Parathyroid adenoma (tissue), 2 donors: ENCODE measurements at regions not wholly inside any gene's neighbourhood (a gene's known extent, or its start where the extent isn't known, plus 50 kb on each side); places are given as distances from the start of the nearest gene placed in this dataset.

Source experiments
- H2AFZ ChIP-seq: fragments of 300-600 bp; sonication (generic); one replicate; pipeline ENCODE4 v1.7.0; 2017; ENCODE audit warnings: antibody characterized with exemption, mild to moderate bottlenecking
- H3K27ac ChIP-seq: fragments of 300-600 bp; sonication (generic); one replicate; pipeline ENCODE4 v1.7.0; 2017
- H3K27me3 ChIP-seq: fragments of 300-600 bp; sonication (generic); one replicate; pipeline ENCODE4 v1.7.0; 2017; ENCODE audit warnings: low read length; ENCODE audit not compliant: control insufficient read depth, insufficient read depth
- H3K36me3 ChIP-seq: fragments of 300-600 bp; sonication (generic); one replicate; pipeline ENCODE4 v1.7.0; 2017; ENCODE audit warnings: low read length; ENCODE audit not compliant: control insufficient read depth, insufficient read depth
- H3K4me1 ChIP-seq: fragments of 300-600 bp; sonication (generic); one replicate; pipeline ENCODE4 v1.7.0; 2017; ENCODE audit warnings: control low read depth
- H3K4me2 ChIP-seq: fragments of 300-600 bp; sonication (generic); one replicate; pipeline ENCODE4 v1.7.0; 2017; ENCODE audit warnings: low read length
- H3K4me3 ChIP-seq: fragments of 300-600 bp; sonication (generic); one replicate; pipeline ENCODE4 v1.7.0; 2017; ENCODE audit warnings: low read depth, low read length
- H3K79me2 ChIP-seq: fragments of 300-600 bp; sonication (generic); one replicate; pipeline ENCODE4 v1.7.0; 2017; ENCODE audit warnings: control low read depth
- H3K9ac ChIP-seq: fragments of 300-600 bp; sonication (generic); one replicate; pipeline ENCODE4 v1.7.0; 2017; ENCODE audit warnings: mild to moderate bottlenecking
- H3K9me3 ChIP-seq: fragments of 300-600 bp; sonication (generic); one replicate; pipeline ENCODE4 v1.7.0; 2017; ENCODE audit warnings: low read length; ENCODE audit not compliant: control insufficient read depth
- TF ChIP-seq, protein P1 (sequence below): fragments of 300-600 bp; sonication (generic); IDR thresholded peaks from one replicate; pipeline ENCODE4 v1.7.0; 2017; ENCODE audit warnings: antibody characterized with exemption, mild to moderate bottlenecking
- donor health status: primary hyperparathyroidism.

DNA sequence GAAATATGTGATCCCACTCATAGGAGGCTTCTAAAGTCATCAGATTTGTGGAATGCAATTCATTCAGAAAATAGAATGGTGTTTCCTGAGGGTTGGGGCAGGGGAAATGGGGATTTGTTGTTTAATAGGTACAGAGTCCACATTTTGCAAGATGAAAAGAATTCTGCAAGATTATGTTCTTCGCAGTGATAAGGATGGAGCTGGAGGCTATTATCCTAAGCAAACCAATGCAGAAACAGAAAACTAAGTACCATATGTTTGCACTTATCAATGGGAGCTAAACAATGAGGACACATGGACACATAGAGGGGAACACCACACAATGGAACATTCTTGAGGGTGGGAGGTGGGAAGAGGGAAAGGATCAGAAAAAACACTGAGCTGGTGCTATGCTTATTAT lies 144.3 kb upstream of the NLGN4X start:
- H3K4me3 ChIP-seq = no peak overlapping the region
- no peak overlapping the region for H3K9ac ChIP-seq
- H3K27ac ChIP-seq = no peak overlapping the region
- H2AFZ ChIP-seq = no peak overlapping the region
- no peaks in the 10 kb centered on the region for H3K79me2 ChIP-seq
- H3K4me1 ChIP-seq = no peaks in the 10 kb centered on the region
- TF ChIP-seq, protein P1, sequence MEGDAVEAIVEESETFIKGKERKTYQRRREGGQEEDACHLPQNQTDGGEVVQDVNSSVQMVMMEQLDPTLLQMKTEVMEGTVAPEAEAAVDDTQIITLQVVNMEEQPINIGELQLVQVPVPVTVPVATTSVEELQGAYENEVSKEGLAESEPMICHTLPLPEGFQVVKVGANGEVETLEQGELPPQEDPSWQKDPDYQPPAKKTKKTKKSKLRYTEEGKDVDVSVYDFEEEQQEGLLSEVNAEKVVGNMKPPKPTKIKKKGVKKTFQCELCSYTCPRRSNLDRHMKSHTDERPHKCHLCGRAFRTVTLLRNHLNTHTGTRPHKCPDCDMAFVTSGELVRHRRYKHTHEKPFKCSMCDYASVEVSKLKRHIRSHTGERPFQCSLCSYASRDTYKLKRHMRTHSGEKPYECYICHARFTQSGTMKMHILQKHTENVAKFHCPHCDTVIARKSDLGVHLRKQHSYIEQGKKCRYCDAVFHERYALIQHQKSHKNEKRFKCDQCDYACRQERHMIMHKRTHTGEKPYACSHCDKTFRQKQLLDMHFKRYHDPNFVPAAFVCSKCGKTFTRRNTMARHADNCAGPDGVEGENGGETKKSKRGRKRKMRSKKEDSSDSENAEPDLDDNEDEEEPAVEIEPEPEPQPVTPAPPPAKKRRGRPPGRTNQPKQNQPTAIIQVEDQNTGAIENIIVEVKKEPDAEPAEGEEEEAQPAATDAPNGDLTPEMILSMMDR = no peak
- H3K36me3 ChIP-seq = no peaks in the 10 kb centered on the region
- no peak overlapping the region for H3K4me2 ChIP-seq
- H3K27me3 ChIP-seq = no peaks in the 10 kb centered on the region
- no peaks in the 10 kb centered on the region for H3K9me3 ChIP-seq

DNA sequence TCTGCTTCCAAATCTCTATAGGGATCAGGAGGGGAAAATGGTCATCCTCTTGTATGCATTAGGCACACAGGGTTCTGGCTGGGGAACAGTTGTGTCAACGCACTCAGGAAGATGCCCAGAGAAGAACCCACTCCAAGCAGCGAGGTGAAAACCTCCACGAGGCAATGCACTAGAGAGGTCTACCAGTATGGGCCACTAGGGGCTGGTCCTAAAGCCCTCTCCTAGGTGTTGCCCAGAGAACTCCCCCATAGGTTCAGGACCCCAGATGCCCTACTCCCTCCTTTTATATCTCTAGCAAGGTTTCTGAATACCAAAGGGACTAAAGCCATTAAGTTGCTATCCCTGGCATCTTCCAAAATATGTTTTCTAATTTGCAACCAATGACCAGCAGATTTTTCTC lies 142.7 kb upstream of the NLGN4X start:
- TF ChIP-seq, protein P1 = no peak
- H3K4me1 ChIP-seq = no peaks in the 10 kb centered on the region
- no peaks in the 10 kb centered on the region for H3K9me3 ChIP-seq
- H3K4me3 ChIP-seq = no peak overlapping the region
- no peak overlapping the region for H2AFZ ChIP-seq
- H3K27ac ChIP-seq = no peak overlapping the region
- no peaks in the 10 kb centered on the region for H3K79me2 ChIP-seq
- H3K9ac ChIP-seq = no peak overlapping the region
- no peaks in the 10 kb centered on the region for H3K27me3 ChIP-seq
- H3K36me3 ChIP-seq = no peaks in the 10 kb centered on the region
- H3K4me2 ChIP-seq = no peak overlapping the region

DNA sequence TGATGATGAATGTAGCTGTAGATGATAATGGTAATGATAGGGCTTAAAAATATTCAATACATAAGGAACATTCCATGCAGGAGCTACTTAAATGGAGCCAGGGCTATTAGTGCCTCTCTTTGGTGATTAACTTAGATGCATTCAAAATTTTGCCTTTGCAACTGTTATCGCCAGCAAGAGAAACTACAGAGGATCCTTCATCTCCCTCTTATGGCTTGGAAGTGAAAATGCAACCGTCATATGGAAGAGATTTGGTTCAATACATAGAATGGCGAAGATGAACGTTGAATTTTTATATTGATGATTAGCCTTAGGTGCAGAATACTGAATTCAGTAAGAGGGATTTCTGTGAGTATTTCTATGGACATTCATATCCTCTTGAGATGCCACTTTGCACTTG lies 134.5 kb upstream of the NLGN4X start:
- no peaks in the 10 kb centered on the region for H3K9me3 ChIP-seq
- H3K27ac ChIP-seq = no peak overlapping the region
- no peak overlapping the region for H2AFZ ChIP-seq
- no peak overlapping the region for H3K9ac ChIP-seq
- H3K27me3 ChIP-seq = no peaks in the 10 kb centered on the region
- no peaks in the 10 kb centered on the region for H3K4me1 ChIP-seq
- H3K4me3 ChIP-seq = no peak overlapping the region
- TF ChIP-seq, protein P1 = peak; percentile 16
- H3K4me2 ChIP-seq = no peak overlapping the region
- no peaks in the 10 kb centered on the region for H3K36me3 ChIP-seq
- H3K79me2 ChIP-seq = no peaks in the 10 kb centered on the region

DNA sequence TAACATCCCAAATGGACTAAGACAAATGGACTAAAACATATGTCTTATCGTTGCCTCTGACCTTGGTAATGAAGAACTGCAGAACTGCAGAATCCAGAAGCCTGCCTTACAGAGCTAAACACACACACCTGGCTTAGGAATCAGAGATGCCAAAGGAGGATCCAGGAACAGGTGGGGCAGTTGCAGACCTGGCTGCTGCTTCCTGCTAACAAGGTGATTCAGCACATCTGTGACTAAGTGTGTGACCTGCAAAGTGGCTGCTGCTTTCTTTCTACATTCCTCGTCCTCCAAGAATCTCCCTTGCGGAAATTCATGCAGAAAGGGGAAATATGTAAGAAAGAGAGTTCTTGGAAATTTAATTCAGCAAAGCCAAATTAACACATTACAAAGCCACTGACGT lies 96.8 kb upstream of the NLGN4X start:
- H3K27ac ChIP-seq = no peak overlapping the region
- no peak overlapping the region for H3K4me3 ChIP-seq
- TF ChIP-seq, protein P1 = no peak
- no peaks in the 10 kb centered on the region for H3K4me1 ChIP-seq
- H3K9me3 ChIP-seq = no peaks in the 10 kb centered on the region
- H3K79me2 ChIP-seq = no peaks in the 10 kb centered on the region
- no peak overlapping the region for H3K9ac ChIP-seq
- H3K27me3 ChIP-seq = no peaks in the 10 kb centered on the region
- H2AFZ ChIP-seq = no peak overlapping the region
- H3K36me3 ChIP-seq = no peaks in the 10 kb centered on the region
- no peak overlapping the region for H3K4me2 ChIP-seq

DNA sequence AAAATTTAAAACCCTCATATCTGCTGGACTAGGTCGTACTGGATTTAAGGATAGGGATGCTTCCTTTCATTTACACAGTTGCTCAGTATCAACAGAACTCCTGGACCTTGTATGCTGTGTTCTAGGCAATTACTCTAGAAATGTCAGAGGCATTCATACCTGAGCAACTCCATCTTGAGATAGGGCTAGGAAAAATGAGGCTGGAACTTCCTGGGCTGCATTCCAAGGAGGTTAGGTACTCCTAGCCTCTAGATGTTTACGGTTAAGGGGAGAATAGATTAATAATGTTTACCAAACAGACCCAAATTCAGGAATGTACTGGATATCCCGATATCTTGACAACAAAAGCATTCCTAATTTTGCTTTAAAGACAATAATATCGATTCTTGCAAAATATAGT lies 84.7 kb upstream of the NLGN4X start:
- H3K79me2 ChIP-seq = no peaks in the 10 kb centered on the region
- TF ChIP-seq, protein P1 = no peak
- no peak overlapping the region for H3K4me3 ChIP-seq
- no peaks in the 10 kb centered on the region for H3K27me3 ChIP-seq
- H3K4me1 ChIP-seq = no peaks in the 10 kb centered on the region
- no peaks in the 10 kb centered on the region for H3K36me3 ChIP-seq
- H2AFZ ChIP-seq = no peak overlapping the region
- H3K9ac ChIP-seq = no peak overlapping the region
- H3K9me3 ChIP-seq = no peaks in the 10 kb centered on the region
- no peak overlapping the region for H3K4me2 ChIP-seq
- no peak overlapping the region for H3K27ac ChIP-seq
